Caco-2 (cell line): ENCODE measurements at regions not wholly inside any gene's neighbourhood (a gene's known extent, or its start where the extent isn't known, plus 50 kb on each side); places are given as distances from the start of the nearest gene placed in this dataset.

Experiments used
- BruUV-seq: library from RNA; stranded (reverse); fragments of 400-500 nt; replicated peaks from 2 replicates; lab custom pipeline; 2021; lab: Mats Ljungman, UMichigan
- CTCF ChIA-PET: fragments of 300-600 bp; sonication (Branson Sonifier 250); formaldehyde crosslinking; loops from one replicate; lab custom pipeline; 2022; ENCODE audit warnings: antibody characterized with exemption; lab: Charles Lee
- POLR2A ChIA-PET: fragments of 300-600 bp; sonication (Branson Sonifier 250); formaldehyde crosslinking; loops from one replicate; lab custom pipeline; 2022; ENCODE audit warnings: antibody characterized with exemption; lab: Charles Lee
- DNase-seq, 2 experiments: peaks; one replicate each; pipeline versions ENCODE4 v3.0.0 to v3.0.0-alpha.2; 2020 to 2022
- H3K27me3 ChIP-seq: replicated peaks from 2 replicates; pipeline ENCODE4 v1.6.0; 2011; ENCODE audit warnings: low read length; ENCODE audit not compliant: control insufficient read depth, insufficient read depth
- H3K36me3 ChIP-seq: 2 replicates; pipeline ENCODE4 v1.5.1; 2011; ENCODE audit warnings: low read length; ENCODE audit not compliant: control insufficient read depth, insufficient read depth
- H3K4me1 ChIP-seq: fragments of 250-450 bp; sonication (Bioruptor Pico); 2 replicates; pipeline ENCODE4 v1.5.1; 2020; ENCODE audit warnings: mild to moderate bottlenecking
- H3K4me3 ChIP-seq: 2 replicates; pipeline ENCODE4 v1.5.1; 2011; ENCODE audit warnings: low read depth, mild to moderate bottlenecking, control low read depth, low read length
- H3K9me3 ChIP-seq: fragments of 250-450 bp; sonication (Bioruptor Pico); 2 replicates; pipeline ENCODE4 v1.5.1; 2020; ENCODE audit warnings: mild to moderate bottlenecking, moderate library complexity
- H3K27ac Mint-ChIP-seq: one replicate; pipeline ENCODE4 v1.8.0; 2022; ENCODE audit warnings: mixed read lengths; ENCODE audit not compliant: unreplicated experiment
- H3K27me3 Mint-ChIP-seq: one replicate; pipeline ENCODE4 v1.8.0; 2022; ENCODE audit warnings: mixed read lengths; ENCODE audit not compliant: insufficient read depth, unreplicated experiment
- H3K36me3 Mint-ChIP-seq: one replicate; pipeline ENCODE4 v1.8.0; 2022; ENCODE audit warnings: mild to moderate bottlenecking, mixed read lengths; ENCODE audit not compliant: insufficient read depth, unreplicated experiment
- H3K4me1 Mint-ChIP-seq: one replicate; pipeline ENCODE4 v1.8.0; 2022; ENCODE audit warnings: low read depth, mixed read lengths; ENCODE audit not compliant: unreplicated experiment
- H3K4me3 Mint-ChIP-seq: one replicate; pipeline ENCODE4 v1.8.0; 2022; ENCODE audit warnings: mild to moderate bottlenecking, moderate library complexity, mixed read lengths; ENCODE audit not compliant: unreplicated experiment
- H3K9me3 Mint-ChIP-seq: one replicate; pipeline ENCODE4 v1.8.0; 2022; ENCODE audit warnings: mixed read lengths; ENCODE audit not compliant: unreplicated experiment
- intact Hi-C: fragments of 100-400 bp; cut with micrococcal nuclease; formaldehyde crosslinking; loops from one replicate; pipeline ENCODE4 v1.10.0; 2022; ENCODE audit not compliant: unreplicated experiment
- TF ChIP-seq, protein P1 (sequence below), 2 experiments: fragments of 200-600 bp in 1 of 2; IDR thresholded peaks; 1 replicate in 1 of 2; 2 replicates in 1 of 2; pipeline versions ENCODE4 v1.5.1 to v1.8.0; 2011 to 2022; ENCODE audit warnings: antibody characterized with exemption in 1 of 2, control low read depth in 1 of 2, inconsistent platforms in 1 of 2, low read depth in 1 of 2, low read length in 1 of 2, mild to moderate bottlenecking in 1 of 2, moderate library complexity in 1 of 2; ENCODE audit not compliant: insufficient read depth in 1 of 2, severe bottlenecking in 1 of 2, unreplicated experiment in 1 of 2

GRCh38 chr9:13555989-13556500 is 276.6 kb upstream of the MPDZ start:
- Histone ChIP-seq H3K36me3 (no peaks in the 10 kb centered on the region), H3K9me3 (no peaks in the 10 kb centered on the region), H3K4me1 (no peaks in the 10 kb centered on the region), H3K27me3 (no peaks in the 10 kb centered on the region), H3K4me3 (no peak overlapping the region)
- BruUV-seq, result no TSS peak
- TF ChIP-seq, protein P1, sequence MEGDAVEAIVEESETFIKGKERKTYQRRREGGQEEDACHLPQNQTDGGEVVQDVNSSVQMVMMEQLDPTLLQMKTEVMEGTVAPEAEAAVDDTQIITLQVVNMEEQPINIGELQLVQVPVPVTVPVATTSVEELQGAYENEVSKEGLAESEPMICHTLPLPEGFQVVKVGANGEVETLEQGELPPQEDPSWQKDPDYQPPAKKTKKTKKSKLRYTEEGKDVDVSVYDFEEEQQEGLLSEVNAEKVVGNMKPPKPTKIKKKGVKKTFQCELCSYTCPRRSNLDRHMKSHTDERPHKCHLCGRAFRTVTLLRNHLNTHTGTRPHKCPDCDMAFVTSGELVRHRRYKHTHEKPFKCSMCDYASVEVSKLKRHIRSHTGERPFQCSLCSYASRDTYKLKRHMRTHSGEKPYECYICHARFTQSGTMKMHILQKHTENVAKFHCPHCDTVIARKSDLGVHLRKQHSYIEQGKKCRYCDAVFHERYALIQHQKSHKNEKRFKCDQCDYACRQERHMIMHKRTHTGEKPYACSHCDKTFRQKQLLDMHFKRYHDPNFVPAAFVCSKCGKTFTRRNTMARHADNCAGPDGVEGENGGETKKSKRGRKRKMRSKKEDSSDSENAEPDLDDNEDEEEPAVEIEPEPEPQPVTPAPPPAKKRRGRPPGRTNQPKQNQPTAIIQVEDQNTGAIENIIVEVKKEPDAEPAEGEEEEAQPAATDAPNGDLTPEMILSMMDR (IDR thresholded peaks at IDR 0.05; ENCODE audit: insufficient read depth in 1 of 2, low read depth in 1 of 2, low read length in 1 of 2, severe bottlenecking in 1 of 2, unreplicated experiment in 1 of 2), result no peak
- peaks cover 4% of the 10 kb centered on the region for H3K27me3 Mint-ChIP-seq
- intact Hi-C loops, result no loop called here
- CTCF ChIA-PET, result no interaction called here
- no peak overlapping the region for H3K27ac Mint-ChIP-seq
- H3K4me1 Mint-ChIP-seq, result no peaks in the 10 kb centered on the region
- no peaks in the 10 kb centered on the region for H3K36me3 Mint-ChIP-seq
- H3K4me3 Mint-ChIP-seq, result no peak overlapping the region
- no peak for DNase-seq
- POLR2A ChIA-PET, result no interaction called here
- no peaks in the 10 kb centered on the region for H3K9me3 Mint-ChIP-seq

DNA sequence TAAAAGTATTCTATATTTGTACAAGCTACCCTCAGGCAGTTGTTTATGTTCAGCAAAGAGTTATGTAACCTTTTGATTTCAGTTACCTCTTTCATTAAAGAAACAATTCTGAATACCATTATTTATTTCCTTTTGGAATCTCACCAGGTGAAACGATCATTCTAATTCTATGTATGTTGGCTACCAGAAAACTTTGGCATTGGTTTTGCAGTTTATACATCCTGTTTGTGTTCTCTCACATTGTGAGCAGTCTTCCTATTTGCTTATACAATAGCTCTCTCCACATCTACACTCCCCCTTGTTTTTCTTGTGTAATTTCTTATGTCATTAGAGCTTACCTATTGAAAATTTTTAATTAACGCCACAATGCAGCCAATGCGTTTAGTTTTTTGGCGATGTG is 276.0 kb upstream of the MPDZ start:
- H3K27me3 Mint-ChIP-seq, result peaks cover 5% of the 10 kb centered on the region
- intact Hi-C loops, result no loop called here
- POLR2A ChIA-PET, result no interaction called here

DNA sequence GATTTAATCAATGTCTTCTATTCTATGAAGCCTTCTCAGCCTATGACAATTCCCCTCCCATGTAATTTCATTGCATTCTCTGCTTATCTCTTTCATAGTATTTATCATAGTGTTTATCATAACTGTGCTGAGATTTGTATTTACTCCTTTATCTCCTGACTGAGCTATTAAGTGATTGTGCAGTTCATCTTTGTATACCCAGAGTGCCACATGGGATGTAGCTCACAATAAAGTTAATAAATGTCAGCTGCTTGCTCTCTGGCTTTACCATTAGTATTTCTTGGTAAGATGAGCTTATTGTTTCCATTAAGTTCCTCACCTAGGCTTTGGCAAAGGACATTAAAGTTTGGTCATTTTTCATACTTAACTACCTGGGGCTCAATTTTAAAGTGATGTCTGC is 275.1 kb upstream of the MPDZ start:
- BruUV-seq, result no TSS peak
- ChIA-PET POLR2A (no interaction called here), CTCF (no interaction called here)
- H3K36me3 Mint-ChIP-seq, result no peaks in the 10 kb centered on the region
- H3K27me3 Mint-ChIP-seq, result peaks cover 5% of the 10 kb centered on the region
- H3K36me3 ChIP-seq, result no peaks in the 10 kb centered on the region
- H3K4me3 Mint-ChIP-seq, result no peak overlapping the region
- no peaks in the 10 kb centered on the region for H3K27me3 ChIP-seq
- no peaks in the 10 kb centered on the region for H3K9me3 Mint-ChIP-seq
- no peak overlapping the region for H3K27ac Mint-ChIP-seq
- H3K9me3 ChIP-seq, result no peaks in the 10 kb centered on the region
- H3K4me1 ChIP-seq, result no peaks in the 10 kb centered on the region
- TF ChIP-seq, protein P1 (IDR thresholded peaks at IDR 0.05; ENCODE audit: insufficient read depth in 1 of 2, low read depth in 1 of 2, low read length in 1 of 2, severe bottlenecking in 1 of 2, unreplicated experiment in 1 of 2), result no peak
- intact Hi-C loops, result no loop called here
- DNase-seq, result no peak
- no peaks in the 10 kb centered on the region for H3K4me1 Mint-ChIP-seq
- H3K4me3 ChIP-seq, result no peak overlapping the region

More for the DNA sequence above, 276.0 kb upstream of the MPDZ start:
- CTCF ChIA-PET, result no interaction called here
- H3K27ac Mint-ChIP-seq, result no peak overlapping the region
- H3K9me3 Mint-ChIP-seq, result no peaks in the 10 kb centered on the region
- Histone ChIP-seq H3K4me3 (no peak overlapping the region), H3K4me1 (no peaks in the 10 kb centered on the region), H3K27me3 (no peaks in the 10 kb centered on the region), H3K36me3 (no peaks in the 10 kb centered on the region), H3K9me3 (no peaks in the 10 kb centered on the region)
- TF ChIP-seq, protein P1 (IDR thresholded peaks at IDR 0.05; ENCODE audit: insufficient read depth in 1 of 2, low read depth in 1 of 2, low read length in 1 of 2, severe bottlenecking in 1 of 2, unreplicated experiment in 1 of 2), result no peak
- no peak for DNase-seq
- no TSS peak for BruUV-seq
- H3K4me1 Mint-ChIP-seq, result no peaks in the 10 kb centered on the region
- no peak overlapping the region for H3K4me3 Mint-ChIP-seq
- H3K36me3 Mint-ChIP-seq, result no peaks in the 10 kb centered on the region
